Loucy (cell line): ENCODE measurements at regions not wholly inside any gene's neighbourhood (a gene's known extent, or its start where the extent isn't known, plus 50 kb on each side); places are given as distances from the start of the nearest gene placed in this dataset.

Source experiments
- H2AFZ ChIP-seq: fragments of 200-600 bp; sonication (generic); 2 replicates; pipeline ENCODE4 v1.6.0; 2016; ENCODE audit warnings: antibody characterized with exemption, mild to moderate bottlenecking, low read length, moderate library complexity
- H3F3A ChIP-seq: fragments of 200-600 bp; 2 replicates; pipeline ENCODE4 v1.6.0; 2016; ENCODE audit warnings: antibody characterized with exemption, low read depth, mild to moderate bottlenecking
- H3K27me3 ChIP-seq: fragments of 200-600 bp; sonication (generic); 2 replicates; pipeline ENCODE4 v1.6.1; 2014; ENCODE audit warnings: low read length, mild to moderate bottlenecking; ENCODE audit not compliant: insufficient read depth, poor library complexity, severe bottlenecking
- H3K36me3 ChIP-seq: fragments of 200-600 bp; sonication (generic); 2 replicates; pipeline ENCODE4 v1.6.1; 2016; ENCODE audit warnings: low read length; ENCODE audit not compliant: insufficient read depth
- H3K4me1 ChIP-seq: fragments of 200-600 bp; sonication (generic); 2 replicates; pipeline ENCODE4 v1.5.1; 2014; ENCODE audit warnings: low read length, mild to moderate bottlenecking; ENCODE audit not compliant: insufficient read depth, poor library complexity, severe bottlenecking
- H3K4me2 ChIP-seq: fragments of 200-600 bp; sonication (generic); 2 replicates; pipeline ENCODE4 v1.6.0; 2014; ENCODE audit warnings: antibody characterized with exemption, low read length, low read depth, mild to moderate bottlenecking; ENCODE audit not compliant: poor library complexity, severe bottlenecking
- H3K4me3 ChIP-seq: fragments of 200-600 bp; sonication (generic); 2 replicates; pipeline ENCODE4 v1.5.1; 2014; ENCODE audit warnings: low read length, mild to moderate bottlenecking, mixed read lengths; ENCODE audit not compliant: poor library complexity, severe bottlenecking
- H3K79me2 ChIP-seq: fragments of 200-600 bp; sonication (generic); 2 replicates; pipeline ENCODE4 v1.6.1; 2014; ENCODE audit warnings: low read length; ENCODE audit not compliant: insufficient read depth
- H3K9ac ChIP-seq: fragments of 200-600 bp; sonication (generic); 2 replicates; pipeline ENCODE4 v1.6.0; 2014; ENCODE audit warnings: mild to moderate bottlenecking, low read depth, low read length, moderate library complexity; ENCODE audit not compliant: poor library complexity, severe bottlenecking
- H3K9me2 ChIP-seq: fragments of 200-600 bp; sonication (generic); replicated peaks from 2 replicates; pipeline ENCODE4 v1.6.1; 2016; ENCODE audit warnings: low read depth, low read length, mixed read lengths
- H3K9me3 ChIP-seq: fragments of 200-600 bp; sonication (generic); 2 replicates; pipeline ENCODE4 v1.6.1; 2014; ENCODE audit warnings: mild to moderate bottlenecking, antibody characterized with exemption, low read length, low read depth; ENCODE audit not compliant: insufficient read depth
- H4K20me1 ChIP-seq: fragments of 200-600 bp; sonication (generic); 2 replicates; pipeline ENCODE4 v1.6.0; 2014; ENCODE audit warnings: antibody characterized with exemption, low read length, mild to moderate bottlenecking; ENCODE audit not compliant: insufficient read depth, poor library complexity, severe bottlenecking
- EZH2phosphoT487 ChIP-seq: fragments of 200-600 bp; IDR thresholded peaks from 2 replicates; pipeline ENCODE4 v1.6.1; 2018; ENCODE audit warnings: antibody characterized with exemption, mild to moderate bottlenecking, moderate library complexity, borderline replicate concordance
- TF ChIP-seq, protein P1 (sequence below): fragments of 200-600 bp; sonication (generic); conservative IDR thresholded peaks from 2 replicates; pipeline ENCODE4 v1.5.1; 2014; ENCODE audit warnings: mild to moderate bottlenecking, antibody characterized with exemption, low read length

- no peaks in the 10 kb centered on the region for H3K79me2 ChIP-seq
- H3K4me2 ChIP-seq, result no peak overlapping the region
- H3K4me1 ChIP-seq, result no peaks in the 10 kb centered on the region
- H3K9me3 ChIP-seq, result no peaks in the 10 kb centered on the region
- H3K9me2 ChIP-seq, result no peaks in the 10 kb centered on the region
- H3K27me3 ChIP-seq, result no peaks in the 10 kb centered on the region
- no peak overlapping the region for H3K4me3 ChIP-seq
- H3K9ac ChIP-seq, result no peak overlapping the region
- H4K20me1 ChIP-seq, result no peaks in the 10 kb centered on the region
- H3F3A ChIP-seq, result no peaks in the 10 kb centered on the region
- no peak overlapping the region for H2AFZ ChIP-seq
- TF ChIP-seq, protein P1, sequence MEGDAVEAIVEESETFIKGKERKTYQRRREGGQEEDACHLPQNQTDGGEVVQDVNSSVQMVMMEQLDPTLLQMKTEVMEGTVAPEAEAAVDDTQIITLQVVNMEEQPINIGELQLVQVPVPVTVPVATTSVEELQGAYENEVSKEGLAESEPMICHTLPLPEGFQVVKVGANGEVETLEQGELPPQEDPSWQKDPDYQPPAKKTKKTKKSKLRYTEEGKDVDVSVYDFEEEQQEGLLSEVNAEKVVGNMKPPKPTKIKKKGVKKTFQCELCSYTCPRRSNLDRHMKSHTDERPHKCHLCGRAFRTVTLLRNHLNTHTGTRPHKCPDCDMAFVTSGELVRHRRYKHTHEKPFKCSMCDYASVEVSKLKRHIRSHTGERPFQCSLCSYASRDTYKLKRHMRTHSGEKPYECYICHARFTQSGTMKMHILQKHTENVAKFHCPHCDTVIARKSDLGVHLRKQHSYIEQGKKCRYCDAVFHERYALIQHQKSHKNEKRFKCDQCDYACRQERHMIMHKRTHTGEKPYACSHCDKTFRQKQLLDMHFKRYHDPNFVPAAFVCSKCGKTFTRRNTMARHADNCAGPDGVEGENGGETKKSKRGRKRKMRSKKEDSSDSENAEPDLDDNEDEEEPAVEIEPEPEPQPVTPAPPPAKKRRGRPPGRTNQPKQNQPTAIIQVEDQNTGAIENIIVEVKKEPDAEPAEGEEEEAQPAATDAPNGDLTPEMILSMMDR, result no peak
- TF ChIP-seq EZH2phosphoT487, result no peak
- H3K36me3 ChIP-seq, result no peaks in the 10 kb centered on the region
These were observed 60.2 kb upstream of the STEAP4 start for GRCh38 chr7:88366845-88367244.

DNA sequence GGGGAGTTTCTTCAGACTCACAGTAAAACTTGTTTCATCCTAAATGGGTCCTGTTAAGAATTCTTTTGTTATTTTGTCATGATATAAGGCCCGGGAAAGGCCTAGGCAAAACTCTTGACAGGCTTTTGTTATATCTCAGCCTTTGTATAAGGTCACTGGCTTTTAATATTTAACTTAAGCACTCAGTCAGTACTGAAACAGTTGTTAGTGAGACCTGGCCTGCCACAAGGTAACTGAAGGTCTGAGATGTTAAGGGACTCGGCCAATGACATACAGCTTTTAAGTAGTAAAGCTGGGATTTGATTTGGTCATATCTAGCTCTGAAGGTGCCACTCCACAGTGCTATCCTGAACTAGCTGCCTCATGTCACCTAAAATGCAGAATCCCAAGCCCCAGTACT lies 57.2 kb upstream of the STEAP4 start:
- Histone ChIP-seq H4K20me1 (no peaks in the 10 kb centered on the region), H3K4me1 (no peaks in the 10 kb centered on the region), H3F3A (no peaks in the 10 kb centered on the region), H3K9me2 (no peaks in the 10 kb centered on the region), H3K4me3 (no peak overlapping the region), H3K36me3 (no peaks in the 10 kb centered on the region), H3K4me2 (no peak overlapping the region), H3K9me3 (no peaks in the 10 kb centered on the region), H3K9ac (no peak overlapping the region), H2AFZ (no peak overlapping the region), H3K27me3 (no peaks in the 10 kb centered on the region), H3K79me2 (no peaks in the 10 kb centered on the region)
- TF ChIP-seq, protein P1, result no peak
- no peak for TF ChIP-seq EZH2phosphoT487

- Histone ChIP-seq H3K9me3 (no peaks in the 10 kb centered on the region), H3K4me3 (no peak overlapping the region), H2AFZ (no peak overlapping the region), H3K36me3 (no peaks in the 10 kb centered on the region), H4K20me1 (no peaks in the 10 kb centered on the region), H3F3A (no peaks in the 10 kb centered on the region), H3K27me3 (no peaks in the 10 kb centered on the region), H3K4me2 (no peak overlapping the region), H3K4me1 (no peaks in the 10 kb centered on the region), H3K9ac (no peak overlapping the region), H3K79me2 (no peaks in the 10 kb centered on the region), H3K9me2 (no peaks in the 10 kb centered on the region)
- TF ChIP-seq EZH2phosphoT487, result no peak
- TF ChIP-seq, protein P1, result no peak
These were observed 56.6 kb upstream of the STEAP4 start for GRCh38 chr7:88363249-88363648.
